Stimulated activated memory B cell treated with anti-CD40 and anti-IgM and Interleukin-4, amounts not matched to agents 10 μg/mL and 1 μg/mL and 100 μg/mL, for 72 hours (primary cell): ENCODE measurements at regions not wholly inside any gene's neighbourhood (a gene's known extent, or its start where the extent isn't known, plus 50 kb on each side); places are given as distances from the start of the nearest gene placed in this dataset.

Experiments used
- ATAC-seq: fragments of 150-1000 bp; cut with Tn5 transposase; 2 replicates; pipeline ENCODE4 v1.10.0; 2021
- H3K27ac Mint-ChIP-seq: one replicate; pipeline ENCODE4 v1.8.0; 2022; ENCODE audit warnings: mild to moderate bottlenecking, mixed read lengths
- H3K27me3 Mint-ChIP-seq: one replicate; pipeline ENCODE4 v1.8.0; 2022; ENCODE audit warnings: mixed read lengths
- H3K36me3 Mint-ChIP-seq: one replicate; pipeline ENCODE4 v1.8.0; 2022; ENCODE audit warnings: mixed read lengths
- H3K4me1 Mint-ChIP-seq: one replicate; pipeline ENCODE4 v1.8.0; 2022; ENCODE audit warnings: mixed read lengths
- H3K4me3 Mint-ChIP-seq: one replicate; pipeline ENCODE4 v1.8.0; 2022; ENCODE audit warnings: mild to moderate bottlenecking, moderate library complexity, mixed read lengths
- H3K9me3 Mint-ChIP-seq: one replicate; pipeline ENCODE4 v1.8.0; 2022; ENCODE audit warnings: mixed read lengths

- no peaks in the 10 kb centered on the region for H3K27me3 Mint-ChIP-seq
- ATAC-seq = no peak
- H3K27ac Mint-ChIP-seq = no peak overlapping the region
- H3K4me3 Mint-ChIP-seq = no peak overlapping the region
- H3K4me1 Mint-ChIP-seq = no peaks in the 10 kb centered on the region
- H3K9me3 Mint-ChIP-seq = peaks cover under 1% of the 10 kb centered on the region
- no peaks in the 10 kb centered on the region for H3K36me3 Mint-ChIP-seq
Observed at GRCh38 chr4:14066979-14067378, 439.5 kb upstream of the BOD1L1 start.

- Mint-ChIP-seq H3K27ac (no peak overlapping the region), H3K4me1 (no peaks in the 10 kb centered on the region), H3K4me3 (no peak overlapping the region), H3K36me3 (no peaks in the 10 kb centered on the region), H3K9me3 (peaks cover 18% of the 10 kb centered on the region), H3K27me3 (no peaks in the 10 kb centered on the region)
- no peak for ATAC-seq
Observed at GRCh38 chr4:14069886-14070285, 442.4 kb upstream of the BOD1L1 start.

- ATAC-seq = no peak
- Mint-ChIP-seq H3K4me3 (no peak overlapping the region), H3K27ac (no peak overlapping the region), H3K4me1 (no peaks in the 10 kb centered on the region), H3K36me3 (no peaks in the 10 kb centered on the region), H3K9me3 (peaks cover 18% of the 10 kb centered on the region), H3K27me3 (no peaks in the 10 kb centered on the region)
Observed at GRCh38 chr4:14070289-14070880, 442.9 kb upstream of the BOD1L1 start.

- H3K27ac Mint-ChIP-seq = no peak overlapping the region
- no peak for ATAC-seq
- no peak overlapping the region for H3K4me3 Mint-ChIP-seq
- H3K9me3 Mint-ChIP-seq = peaks cover 18% of the 10 kb centered on the region
- H3K27me3 Mint-ChIP-seq = no peaks in the 10 kb centered on the region
- H3K36me3 Mint-ChIP-seq = no peaks in the 10 kb centered on the region
- H3K4me1 Mint-ChIP-seq = peaks cover 13% of the 10 kb centered on the region
Observed at GRCh38 chr4:14072506-14072905, 445.0 kb upstream of the BOD1L1 start.

- no peak overlapping the region for H3K27ac Mint-ChIP-seq
- ATAC-seq = no peak
- H3K9me3 Mint-ChIP-seq = peaks cover 18% of the 10 kb centered on the region
- H3K4me3 Mint-ChIP-seq = no peak overlapping the region
- H3K4me1 Mint-ChIP-seq = peaks cover 13% of the 10 kb centered on the region
- H3K27me3 Mint-ChIP-seq = no peaks in the 10 kb centered on the region
- no peaks in the 10 kb centered on the region for H3K36me3 Mint-ChIP-seq
Observed at GRCh38 chr4:14076776-14077175, 449.3 kb upstream of the BOD1L1 start.

- Mint-ChIP-seq H3K27ac (no peak overlapping the region), H3K9me3 (peaks cover 3% of the 10 kb centered on the region), H3K4me1 (peaks cover 13% of the 10 kb centered on the region), H3K27me3 (no peaks in the 10 kb centered on the region), H3K36me3 (no peaks in the 10 kb centered on the region), H3K4me3 (no peak overlapping the region)
- ATAC-seq = no peak
Observed at GRCh38 chr4:14078326-14078725, 450.8 kb upstream of the BOD1L1 start.

- no peak overlapping the region for H3K27ac Mint-ChIP-seq
- no peaks in the 10 kb centered on the region for H3K9me3 Mint-ChIP-seq
- no peak for ATAC-seq
- H3K27me3 Mint-ChIP-seq = no peaks in the 10 kb centered on the region
- H3K36me3 Mint-ChIP-seq = no peaks in the 10 kb centered on the region
- H3K4me1 Mint-ChIP-seq = peaks cover 13% of the 10 kb centered on the region
- no peak overlapping the region for H3K4me3 Mint-ChIP-seq
Observed at GRCh38 chr4:14079601-14080000, 452.1 kb upstream of the BOD1L1 start.

- no peaks in the 10 kb centered on the region for H3K36me3 Mint-ChIP-seq
- no peaks in the 10 kb centered on the region for H3K27me3 Mint-ChIP-seq
- H3K4me1 Mint-ChIP-seq = peaks cover 19% of the 10 kb centered on the region
- H3K9me3 Mint-ChIP-seq = peaks cover 4% of the 10 kb centered on the region
- no peak overlapping the region for H3K27ac Mint-ChIP-seq
- ATAC-seq = no peak
- H3K4me3 Mint-ChIP-seq = no peak overlapping the region
Observed at GRCh38 chr4:14083150-14083549, 455.6 kb upstream of the BOD1L1 start.

- Mint-ChIP-seq H3K4me1 (peaks cover 25% of the 10 kb centered on the region), H3K27me3 (no peaks in the 10 kb centered on the region), H3K27ac (no peak overlapping the region), H3K36me3 (no peaks in the 10 kb centered on the region), H3K4me3 (no peak overlapping the region), H3K9me3 (peaks cover 4% of the 10 kb centered on the region)
- no peak for ATAC-seq
Observed at GRCh38 chr4:14084598-14084997, 457.1 kb upstream of the BOD1L1 start.

GRCh38 chr4:14087459-14087858 is 459.9 kb upstream of the BOD1L1 start:
- H3K4me3 Mint-ChIP-seq = no peak overlapping the region
- H3K36me3 Mint-ChIP-seq = peaks cover 11% of the 10 kb centered on the region
- H3K27me3 Mint-ChIP-seq = no peaks in the 10 kb centered on the region
- peaks cover 15% of the 10 kb centered on the region for H3K9me3 Mint-ChIP-seq
- no peak overlapping the region for H3K27ac Mint-ChIP-seq
- H3K4me1 Mint-ChIP-seq = peaks cover 25% of the 10 kb centered on the region
- ATAC-seq = no peak

GRCh38 chr4:14087921-14088320 is 460.4 kb upstream of the BOD1L1 start:
- no peaks in the 10 kb centered on the region for H3K27me3 Mint-ChIP-seq
- peaks cover 15% of the 10 kb centered on the region for H3K9me3 Mint-ChIP-seq
- no peak overlapping the region for H3K4me3 Mint-ChIP-seq
- H3K4me1 Mint-ChIP-seq = peaks cover 25% of the 10 kb centered on the region
- no peak for ATAC-seq
- H3K27ac Mint-ChIP-seq = no peak overlapping the region
- peaks cover 11% of the 10 kb centered on the region for H3K36me3 Mint-ChIP-seq

- Mint-ChIP-seq H3K4me1 (peaks cover 18% of the 10 kb centered on the region), H3K27me3 (no peaks in the 10 kb centered on the region), H3K36me3 (peaks cover 11% of the 10 kb centered on the region), H3K9me3 (peaks cover 11% of the 10 kb centered on the region), H3K4me3 (no peak overlapping the region), H3K27ac (no peak overlapping the region)
- no peak for ATAC-seq
Observed at GRCh38 chr4:14091531-14091930, 464.0 kb upstream of the BOD1L1 start.

- H3K27ac Mint-ChIP-seq = no peak overlapping the region
- peaks cover 14% of the 10 kb centered on the region for H3K4me1 Mint-ChIP-seq
- H3K27me3 Mint-ChIP-seq = no peaks in the 10 kb centered on the region
- no peak for ATAC-seq
- peaks cover 11% of the 10 kb centered on the region for H3K36me3 Mint-ChIP-seq
- peaks cover 11% of the 10 kb centered on the region for H3K9me3 Mint-ChIP-seq
- H3K4me3 Mint-ChIP-seq = no peak overlapping the region
Observed at GRCh38 chr4:14091966-14092365, 464.4 kb upstream of the BOD1L1 start.

GRCh38 chr4:14092741-14093140 is 465.2 kb upstream of the BOD1L1 start:
- no peak overlapping the region for H3K4me3 Mint-ChIP-seq
- ATAC-seq = no peak
- H3K27me3 Mint-ChIP-seq = no peaks in the 10 kb centered on the region

GRCh38 chr4:14095831-14096230 is 468.3 kb upstream of the BOD1L1 start:
- Mint-ChIP-seq H3K27ac (no peak overlapping the region), H3K4me3 (no peak overlapping the region), H3K27me3 (no peaks in the 10 kb centered on the region), H3K36me3 (peaks cover 10% of the 10 kb centered on the region), H3K4me1 (no peaks in the 10 kb centered on the region), H3K9me3 (peaks cover 8% of the 10 kb centered on the region)
- no peak for ATAC-seq

More at GRCh38 chr4:14092741-14093140, 465.2 kb upstream of the BOD1L1 start:
- Mint-ChIP-seq H3K9me3 (peaks cover 11% of the 10 kb centered on the region), H3K27ac (no peak overlapping the region), H3K36me3 (peaks cover 11% of the 10 kb centered on the region), H3K4me1 (peaks cover 6% of the 10 kb centered on the region)

- no peak for ATAC-seq
- H3K4me1 Mint-ChIP-seq = no peaks in the 10 kb centered on the region
- H3K27ac Mint-ChIP-seq = no peak overlapping the region
- H3K36me3 Mint-ChIP-seq = peaks cover 4% of the 10 kb centered on the region
- H3K9me3 Mint-ChIP-seq = peaks cover 6% of the 10 kb centered on the region
- no peak overlapping the region for H3K4me3 Mint-ChIP-seq
- no peaks in the 10 kb centered on the region for H3K27me3 Mint-ChIP-seq
Observed at GRCh38 chr4:14096396-14096965, 469.0 kb upstream of the BOD1L1 start.
